ENCODE measurements at regions not wholly inside any gene's neighbourhood (a gene's known extent, or its start where the extent isn't known, plus 50 kb on each side); places are given as distances from the start of the nearest gene placed in this dataset.

DNA sequence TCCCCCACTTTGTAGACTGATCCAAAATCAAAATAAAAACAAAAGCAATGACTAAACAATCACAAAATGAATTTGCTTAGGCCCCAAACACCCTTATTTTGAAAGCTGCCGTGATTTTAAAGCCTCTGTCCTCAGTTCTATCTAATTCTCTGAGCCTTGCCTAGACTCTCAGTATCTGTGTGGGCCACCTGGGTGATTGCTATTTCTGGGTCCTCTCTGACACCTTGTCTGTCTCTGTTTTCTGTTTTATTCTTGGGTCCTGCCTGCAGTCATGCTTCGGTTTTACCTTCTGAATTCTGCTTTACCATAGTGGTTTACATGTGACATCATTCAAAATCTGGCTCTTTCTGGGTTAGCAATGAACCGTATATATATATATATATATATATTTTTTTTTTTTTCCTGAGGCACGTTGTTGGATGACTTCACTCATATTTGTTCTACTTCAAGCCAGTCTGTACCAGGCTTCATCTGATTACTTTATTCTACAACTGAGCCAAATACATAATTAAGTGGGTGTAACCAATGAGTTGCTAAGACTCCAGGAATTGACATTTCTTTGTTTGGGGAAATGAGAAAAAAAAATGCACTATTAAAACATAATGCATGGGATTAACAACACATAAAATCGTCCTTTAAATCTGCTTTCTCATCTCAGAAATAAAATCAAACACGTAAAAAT lies 710.7 kb upstream of the SLIT2 start:
- ChIA-PET CTCF (no interaction called here), POLR2A (ENCODE audit: unreplicated experiment) (no interaction called here)
- H3K9me2 ChIP-seq (ENCODE audit: insufficient read depth) = no peaks in the 10 kb centered on the region
- H2AFZ ChIP-seq = no peak overlapping the region
- no peaks in the 10 kb centered on the region for H3F3A ChIP-seq (ENCODE audit: insufficient read depth, low read depth)
- no peaks in the 10 kb centered on the region for H3K79me2 ChIP-seq (ENCODE audit: low read depth)
- intact Hi-C loops (cut with micrococcal nuclease; ENCODE audit: unreplicated experiment) = no loop called here
- H3K36me3 ChIP-seq (ENCODE audit: low read depth) = no peaks in the 10 kb centered on the region
- H3K4me1 ChIP-seq (replicated peaks; ENCODE audit: insufficient read depth) = no peaks in the 10 kb centered on the region
- DNase-seq = no peak
- no peaks in the 10 kb centered on the region for H3K9me3 ChIP-seq (ENCODE audit: insufficient read depth, low read depth)
- no peak overlapping the region for H3K27ac ChIP-seq
- H3K4me3 ChIP-seq = no peak overlapping the region
- no TSS peak for BruUV-seq (replicated peaks)
- no peaks in the 10 kb centered on the region for H4K20me1 ChIP-seq (ENCODE audit: insufficient read depth)
- H3K4me2 ChIP-seq = no peak overlapping the region
- TF ChIP-seq EZH2 (IDR thresholded peaks at IDR 0.05; ENCODE audit: low read depth) = no peak
- TF ChIP-seq, protein P1, sequence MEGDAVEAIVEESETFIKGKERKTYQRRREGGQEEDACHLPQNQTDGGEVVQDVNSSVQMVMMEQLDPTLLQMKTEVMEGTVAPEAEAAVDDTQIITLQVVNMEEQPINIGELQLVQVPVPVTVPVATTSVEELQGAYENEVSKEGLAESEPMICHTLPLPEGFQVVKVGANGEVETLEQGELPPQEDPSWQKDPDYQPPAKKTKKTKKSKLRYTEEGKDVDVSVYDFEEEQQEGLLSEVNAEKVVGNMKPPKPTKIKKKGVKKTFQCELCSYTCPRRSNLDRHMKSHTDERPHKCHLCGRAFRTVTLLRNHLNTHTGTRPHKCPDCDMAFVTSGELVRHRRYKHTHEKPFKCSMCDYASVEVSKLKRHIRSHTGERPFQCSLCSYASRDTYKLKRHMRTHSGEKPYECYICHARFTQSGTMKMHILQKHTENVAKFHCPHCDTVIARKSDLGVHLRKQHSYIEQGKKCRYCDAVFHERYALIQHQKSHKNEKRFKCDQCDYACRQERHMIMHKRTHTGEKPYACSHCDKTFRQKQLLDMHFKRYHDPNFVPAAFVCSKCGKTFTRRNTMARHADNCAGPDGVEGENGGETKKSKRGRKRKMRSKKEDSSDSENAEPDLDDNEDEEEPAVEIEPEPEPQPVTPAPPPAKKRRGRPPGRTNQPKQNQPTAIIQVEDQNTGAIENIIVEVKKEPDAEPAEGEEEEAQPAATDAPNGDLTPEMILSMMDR (conservative IDR thresholded peaks at IDR 0.05) = no peak
- H3K27me3 ChIP-seq (ENCODE audit: insufficient read depth, low read depth) = no peaks in the 10 kb centered on the region

DNA sequence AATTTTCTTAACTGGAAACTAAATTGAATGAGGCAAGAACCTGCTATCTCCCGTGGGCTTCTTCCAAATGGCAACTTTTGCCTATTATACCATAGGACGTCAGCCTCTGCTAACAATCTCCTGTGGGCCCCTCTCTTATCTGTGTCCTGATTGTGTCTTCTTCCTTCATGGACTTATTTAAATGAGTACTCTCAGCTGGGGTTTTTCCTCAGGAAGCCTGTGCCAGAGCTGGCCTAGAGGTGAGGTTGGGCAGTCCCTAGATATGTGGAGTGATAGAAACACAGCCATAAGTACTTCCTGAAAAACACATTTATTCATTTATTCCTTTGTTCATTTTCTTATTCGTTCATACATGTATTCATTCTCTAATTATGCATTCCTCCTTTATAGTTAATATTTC lies 712.5 kb upstream of the SLIT2 start:
- Histone ChIP-seq H3K9me2 (ENCODE audit: insufficient read depth) (no peaks in the 10 kb centered on the region), H3F3A (ENCODE audit: insufficient read depth, low read depth) (no peaks in the 10 kb centered on the region), H3K4me1 (replicated peaks; ENCODE audit: insufficient read depth) (no peaks in the 10 kb centered on the region), H3K27me3 (ENCODE audit: insufficient read depth, low read depth) (no peaks in the 10 kb centered on the region), H3K9me3 (ENCODE audit: insufficient read depth, low read depth) (no peaks in the 10 kb centered on the region), H3K79me2 (ENCODE audit: low read depth) (no peaks in the 10 kb centered on the region), H3K27ac (no peak overlapping the region), H3K36me3 (ENCODE audit: low read depth) (no peaks in the 10 kb centered on the region), H2AFZ (no peak overlapping the region), H3K4me2 (no peak overlapping the region), H4K20me1 (ENCODE audit: insufficient read depth) (no peaks in the 10 kb centered on the region), H3K4me3 (no peak overlapping the region)
- POLR2A ChIA-PET (ENCODE audit: unreplicated experiment) = no interaction called here
- DNase-seq = no peak
- CTCF ChIA-PET = no interaction called here
- intact Hi-C loops (cut with micrococcal nuclease; ENCODE audit: unreplicated experiment) = no loop called here
- TF ChIP-seq, protein P1 (conservative IDR thresholded peaks at IDR 0.05) = no peak
- TF ChIP-seq EZH2 (IDR thresholded peaks at IDR 0.05; ENCODE audit: low read depth) = no peak
- no TSS peak for BruUV-seq (replicated peaks)

- BruUV-seq (replicated peaks) = no TSS peak
- Histone ChIP-seq H4K20me1 (ENCODE audit: insufficient read depth) (no peaks in the 10 kb centered on the region), H2AFZ (no peak overlapping the region), H3K4me2 (no peak overlapping the region), H3F3A (ENCODE audit: insufficient read depth, low read depth) (no peaks in the 10 kb centered on the region), H3K79me2 (ENCODE audit: low read depth) (no peaks in the 10 kb centered on the region), H3K4me1 (replicated peaks; ENCODE audit: insufficient read depth) (no peaks in the 10 kb centered on the region), H3K36me3 (ENCODE audit: low read depth) (no peaks in the 10 kb centered on the region), H3K4me3 (no peak overlapping the region), H3K27ac (no peak overlapping the region), H3K9me2 (ENCODE audit: insufficient read depth) (no peaks in the 10 kb centered on the region), H3K27me3 (ENCODE audit: insufficient read depth, low read depth) (no peaks in the 10 kb centered on the region), H3K9me3 (ENCODE audit: insufficient read depth, low read depth) (no peaks in the 10 kb centered on the region)
- ChIA-PET POLR2A (ENCODE audit: unreplicated experiment) (no interaction called here), CTCF (no interaction called here)
- DNase-seq = no peak
- intact Hi-C loops (cut with micrococcal nuclease; ENCODE audit: unreplicated experiment) = no loop called here
- TF ChIP-seq EZH2 (IDR thresholded peaks at IDR 0.05; ENCODE audit: low read depth) = no peak
- TF ChIP-seq, protein P1 (conservative IDR thresholded peaks at IDR 0.05) = no peak
Observed at GRCh38 chr4:19534159-19534558, 717.5 kb upstream of the SLIT2 start.

Data from PC-9 (cell line).